K562 (cell line): ENCODE measurements at regions not wholly inside any gene's neighbourhood (a gene's known extent, or its start where the extent isn't known, plus 50 kb on each side); places are given as distances from the start of the nearest gene placed in this dataset.

Experiments used
- CREB1 ChIP-seq, 2 experiments: sonication (generic) in 1 of 2; formaldehyde crosslinking in 1 of 2; IDR thresholded peaks; 2 replicates each; pipeline versions ENCODE4 v1.6.1 to v1.8.0; 2012 to 2022; ENCODE audit warnings: inconsistent platforms in 1 of 2, mild to moderate bottlenecking in 1 of 2, missing genetic modification reagents in 1 of 2, moderate library complexity in 1 of 2
- NR2C1 ChIP-seq, 2 experiments: fragments of 450-650 bp; IDR thresholded peaks; 2 replicates each; pipeline ENCODE4 v1.6.1; 2017; ENCODE audit warnings: mild to moderate bottlenecking in 2 of 2, antibody characterized with exemption in 1 of 2, inconsistent platforms in 1 of 2, missing compliant biosample characterization in 1 of 2, missing genetic modification characterization in 1 of 2
- PCBP1 ChIP-seq: fragments of 200-400 bp; formaldehyde crosslinking; IDR thresholded peaks from 2 replicates; pipeline ENCODE4 v1.6.1; 2018; ENCODE audit warnings: mild to moderate bottlenecking, low read depth, low read length; ENCODE audit not compliant: poor library complexity, severe bottlenecking
- SMAD3 ChIP-seq: fragments of 450-650 bp; formaldehyde crosslinking; conservative IDR thresholded peaks from 2 replicates; pipeline ENCODE4 v1.4.0; 2020; ENCODE audit warnings: mild to moderate bottlenecking
- U2AF2 ChIP-seq: fragments of 200-400 bp; formaldehyde crosslinking; optimal IDR thresholded peaks from 2 replicates; pipeline ENCODE3; 2017; ENCODE audit warnings: low read depth, mild to moderate bottlenecking, low read length
- ZNF146 ChIP-seq: IDR thresholded peaks from one replicate; pipeline ENCODE4 v1.6.1; 2018; ENCODE audit warnings: missing compliant biosample characterization; ENCODE audit not compliant: unreplicated experiment
- ZNF699 ChIP-seq: fragments of 250-450 bp; sonication (Bioruptor Pico); IDR thresholded peaks from 2 replicates; pipeline ENCODE4 v1.8.0; 2021; ENCODE audit warnings: mild to moderate bottlenecking, moderate library complexity; ENCODE audit not compliant: insufficient replicate concordance
- TF ChIP-seq, protein P1 (sequence below), 2 experiments: fragments of 450-650 bp; IDR thresholded peaks; 2 replicates each; pipeline ENCODE4 v1.6.1; 2016; ENCODE audit warnings: mild to moderate bottlenecking in 2 of 2, borderline replicate concordance in 1 of 2, low read depth in 1 of 2, moderate library complexity in 1 of 2

DNA sequence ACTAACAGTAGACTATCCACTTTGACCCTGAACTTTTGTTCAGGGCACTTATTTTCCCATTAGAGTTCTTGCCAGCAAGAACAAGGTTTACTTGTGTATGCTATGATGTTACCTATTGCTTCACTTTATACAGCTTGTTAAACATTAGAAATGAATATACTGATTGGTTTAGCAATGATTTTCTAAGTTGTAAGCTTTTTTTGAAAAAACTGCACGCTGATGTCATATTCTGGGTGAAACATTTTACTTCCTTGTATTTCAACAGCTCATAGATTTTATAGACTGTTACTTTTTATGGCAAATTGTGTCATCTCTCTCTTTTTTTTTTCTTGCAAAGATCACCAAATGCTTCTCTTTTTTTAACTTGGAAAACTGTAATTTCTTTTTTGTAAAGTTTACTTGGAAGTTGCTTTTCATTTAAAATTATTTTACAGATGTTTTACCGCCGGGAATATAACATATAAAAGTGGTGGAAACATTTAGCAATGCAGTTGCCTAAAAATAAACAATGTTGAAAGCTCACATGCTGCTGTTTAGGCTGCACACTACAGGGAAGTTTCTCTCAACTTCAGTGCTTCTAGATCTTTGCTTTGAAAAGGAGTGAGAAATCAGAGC is 215.3 kb upstream of the NFIA start:
- TF ChIP-seq U2AF2 (no peak), ZNF699 (CRISPR knock-in tag) (no peak), SMAD3 (CRISPR knock-in tag) (no peak), ZNF146 (CRISPR knock-in tag) (no peak), NR2C1 (IDR thresholded peaks at IDR 0.05) (no peak), NR2C1 (tag; IDR thresholded peaks at IDR 0.05) (no peak), CREB1 (IDR thresholded peaks at IDR 0.05) (no peak), CREB1 (CRISPR knock-in tag; IDR thresholded peaks at IDR 0.05) (no peak), PCBP1 (no peak)
- TF ChIP-seq, protein P1, sequence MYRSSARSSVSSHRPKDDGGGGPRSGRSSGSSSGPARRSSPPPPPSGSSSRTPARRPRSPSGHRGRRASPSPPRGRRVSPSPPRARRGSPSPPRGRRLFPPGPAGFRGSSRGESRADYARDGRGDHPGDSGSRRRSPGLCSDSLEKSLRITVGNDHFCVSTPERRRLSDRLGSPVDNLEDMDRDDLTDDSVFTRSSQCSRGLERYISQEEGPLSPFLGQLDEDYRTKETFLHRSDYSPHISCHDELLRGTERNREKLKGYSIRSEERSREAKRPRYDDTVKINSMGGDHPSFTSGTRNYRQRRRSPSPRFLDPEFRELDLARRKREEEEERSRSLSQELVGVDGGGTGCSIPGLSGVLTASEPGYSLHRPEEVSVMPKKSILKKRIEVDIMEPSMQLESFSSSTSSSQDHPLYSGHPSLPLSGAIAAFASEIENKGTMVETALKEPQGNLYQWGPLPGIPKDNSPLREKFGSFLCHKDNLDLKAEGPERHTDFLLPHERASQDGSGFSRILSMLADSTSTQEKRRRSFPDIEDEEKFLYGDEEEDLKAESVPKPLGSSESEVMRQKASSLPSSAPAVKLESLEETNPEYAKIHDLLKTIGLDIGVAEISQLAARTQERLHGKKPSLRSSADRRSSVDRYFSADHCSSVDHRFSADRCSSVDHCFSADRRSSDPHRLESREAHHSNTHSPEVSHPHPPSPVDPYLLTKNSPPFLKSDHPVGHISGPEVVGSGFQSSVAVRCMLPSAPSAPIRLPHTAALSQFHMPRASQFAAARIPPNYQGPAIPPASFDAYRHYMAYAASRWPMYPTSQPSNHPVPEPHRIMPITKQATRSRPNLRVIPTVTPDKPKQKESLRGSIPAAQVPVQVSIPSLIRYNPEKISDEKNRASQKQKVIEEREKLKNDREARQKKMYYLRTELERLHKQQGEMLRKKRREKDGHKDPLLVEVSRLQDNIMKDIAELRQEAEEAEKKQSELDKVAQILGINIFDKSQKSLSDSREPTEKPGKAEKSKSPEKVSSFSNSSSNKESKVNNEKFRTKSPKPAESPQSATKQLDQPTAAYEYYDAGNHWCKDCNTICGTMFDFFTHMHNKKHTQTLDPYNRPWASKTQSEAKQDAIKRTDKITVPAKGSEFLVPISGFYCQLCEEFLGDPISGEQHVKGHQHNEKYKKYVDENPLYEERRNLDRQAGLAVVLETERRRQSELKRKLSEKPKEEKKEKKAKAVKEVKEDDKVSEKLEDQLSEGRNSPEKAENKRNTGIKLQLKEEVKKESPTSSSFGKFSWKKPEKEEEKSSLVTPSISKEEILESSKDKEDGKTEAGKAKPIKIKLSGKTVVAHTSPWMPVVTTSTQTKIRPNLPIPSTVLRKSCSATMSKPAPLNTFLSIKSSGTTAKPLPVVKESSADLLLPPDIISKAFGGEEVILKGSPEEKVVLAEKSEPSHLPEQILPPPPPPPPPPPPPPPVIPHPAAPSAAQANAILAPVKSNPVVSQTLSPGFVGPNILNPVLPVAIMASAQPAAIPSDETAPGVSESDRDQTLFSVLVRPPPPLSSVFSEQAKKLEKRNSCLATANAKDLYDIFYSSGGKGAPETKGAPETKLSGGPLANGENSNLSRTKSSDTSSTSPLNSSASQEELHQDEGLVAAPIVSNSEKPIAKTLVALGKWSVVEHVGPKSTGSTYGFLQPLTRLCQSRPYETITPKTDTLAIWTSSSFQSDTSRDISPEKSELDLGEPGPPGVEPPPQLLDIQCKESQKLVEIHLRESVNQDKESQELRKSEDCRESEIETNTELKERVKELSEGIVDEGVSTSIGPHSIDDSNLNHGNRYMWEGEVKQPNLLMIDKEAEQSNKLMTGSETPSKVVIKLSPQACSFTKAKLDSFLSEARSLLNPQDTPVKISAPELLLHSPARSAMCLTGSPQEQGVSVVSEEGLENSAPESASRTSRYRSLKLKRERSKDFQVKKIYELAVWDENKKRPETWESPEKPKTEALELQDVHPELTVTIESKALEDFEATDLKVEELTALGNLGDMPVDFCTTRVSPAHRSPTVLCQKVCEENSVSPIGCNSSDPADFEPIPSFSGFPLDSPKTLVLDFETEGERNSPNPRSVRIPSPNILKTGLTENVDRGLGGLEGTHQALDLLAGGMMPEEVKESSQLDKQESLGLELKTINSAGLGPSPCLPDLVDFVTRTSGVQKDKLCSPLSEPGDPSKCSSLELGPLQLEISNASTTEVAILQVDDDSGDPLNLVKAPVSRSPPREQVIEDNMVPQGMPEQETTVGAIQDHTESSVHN (IDR thresholded peaks at IDR 0.05; ENCODE audit: borderline replicate concordance in 1 of 2, low read depth in 1 of 2) = no peak
